AG04450 (cell line): ENCODE measurements at regions not wholly inside any gene's neighbourhood (a gene's known extent, or its start where the extent isn't known, plus 50 kb on each side); places are given as distances from the start of the nearest gene placed in this dataset.
"Not testable (repeated sequence)": the region's sequence is repeated elsewhere in the genome, so short reads cannot be mapped to it uniquely, and the experiment has no call there.

Experiments used
- CTCF ChIA-PET: fragments of 300-600, 350-600 bp; formaldehyde crosslinking; extraction: SDS; loops from one replicate; lab custom pipeline; 2022; ENCODE audit warnings: antibody characterized with exemption, inconsistent platforms; lab: Charles Lee
- POLR2A ChIA-PET: fragments of 350-600 bp; formaldehyde crosslinking; extraction: SDS; loops from one replicate; lab custom pipeline; 2021; ENCODE audit warnings: antibody characterized with exemption, inconsistent platforms; lab: Yijun Ruan, JAX
- DNase-seq: peaks from one replicate; pipeline ENCODE4 v3.0.0-alpha.2; 2011; ENCODE audit warnings: low read depth, low spot score
- H3K27ac ChIP-seq: one replicate; pipeline ENCODE4 v1.5.1; 2012; ENCODE audit warnings: low read depth, low read length, control low read depth
- H3K27me3 ChIP-seq: one replicate; pipeline ENCODE4 v1.6.0; 2012; ENCODE audit warnings: low read length; ENCODE audit not compliant: control insufficient read depth, insufficient read depth
- H3K4me3 ChIP-seq: 2 replicates; pipeline ENCODE4 v1.5.1; 2011; ENCODE audit warnings: mild to moderate bottlenecking, low read depth, low read length, control low read depth
- H3K9me3 ChIP-seq: 2 replicates; pipeline ENCODE4 v1.5.1; 2012; ENCODE audit warnings: low read length; ENCODE audit not compliant: control insufficient read depth, insufficient read depth
- TF ChIP-seq, protein P1 (sequence below): IDR thresholded peaks from 2 replicates; pipeline ENCODE4 v1.5.1; 2011; ENCODE audit warnings: low read depth, low read length, control low read depth, inconsistent platforms

DNA sequence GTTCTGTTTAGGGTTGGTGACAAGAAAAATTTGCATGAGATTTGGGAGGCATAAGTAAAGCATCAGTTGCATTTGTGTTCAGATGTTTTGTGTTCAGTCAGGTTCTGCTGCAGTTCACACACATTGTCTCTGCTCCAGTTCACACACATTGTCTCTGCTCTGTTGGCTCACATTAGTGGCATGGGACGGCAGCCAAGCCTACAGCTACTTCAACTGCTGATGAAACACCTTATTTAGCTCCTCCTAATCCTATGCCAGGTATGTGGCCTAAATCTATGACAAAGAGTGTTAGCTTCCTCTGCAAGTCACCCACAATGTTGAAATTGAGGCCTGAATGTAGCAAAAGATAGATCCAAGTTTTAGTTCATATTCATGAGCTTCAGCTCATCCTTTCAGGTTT, 278.1 kb upstream of the SYNCRIP start:
- Histone ChIP-seq H3K27ac (no peak overlapping the region), H3K4me3 (no peak overlapping the region), H3K27me3 (no peaks in the 10 kb centered on the region), H3K9me3 (no peaks in the 10 kb centered on the region)
- TF ChIP-seq, protein P1, sequence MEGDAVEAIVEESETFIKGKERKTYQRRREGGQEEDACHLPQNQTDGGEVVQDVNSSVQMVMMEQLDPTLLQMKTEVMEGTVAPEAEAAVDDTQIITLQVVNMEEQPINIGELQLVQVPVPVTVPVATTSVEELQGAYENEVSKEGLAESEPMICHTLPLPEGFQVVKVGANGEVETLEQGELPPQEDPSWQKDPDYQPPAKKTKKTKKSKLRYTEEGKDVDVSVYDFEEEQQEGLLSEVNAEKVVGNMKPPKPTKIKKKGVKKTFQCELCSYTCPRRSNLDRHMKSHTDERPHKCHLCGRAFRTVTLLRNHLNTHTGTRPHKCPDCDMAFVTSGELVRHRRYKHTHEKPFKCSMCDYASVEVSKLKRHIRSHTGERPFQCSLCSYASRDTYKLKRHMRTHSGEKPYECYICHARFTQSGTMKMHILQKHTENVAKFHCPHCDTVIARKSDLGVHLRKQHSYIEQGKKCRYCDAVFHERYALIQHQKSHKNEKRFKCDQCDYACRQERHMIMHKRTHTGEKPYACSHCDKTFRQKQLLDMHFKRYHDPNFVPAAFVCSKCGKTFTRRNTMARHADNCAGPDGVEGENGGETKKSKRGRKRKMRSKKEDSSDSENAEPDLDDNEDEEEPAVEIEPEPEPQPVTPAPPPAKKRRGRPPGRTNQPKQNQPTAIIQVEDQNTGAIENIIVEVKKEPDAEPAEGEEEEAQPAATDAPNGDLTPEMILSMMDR, result no peak
- ChIA-PET POLR2A (no interaction called here), CTCF (interaction anchor here (1.6 kb wide), 1 partner anchor 936 kb away, joined by 4 read pairs; no protein-coding TSS in a partner anchor)
- no peak for DNase-seq

DNA sequence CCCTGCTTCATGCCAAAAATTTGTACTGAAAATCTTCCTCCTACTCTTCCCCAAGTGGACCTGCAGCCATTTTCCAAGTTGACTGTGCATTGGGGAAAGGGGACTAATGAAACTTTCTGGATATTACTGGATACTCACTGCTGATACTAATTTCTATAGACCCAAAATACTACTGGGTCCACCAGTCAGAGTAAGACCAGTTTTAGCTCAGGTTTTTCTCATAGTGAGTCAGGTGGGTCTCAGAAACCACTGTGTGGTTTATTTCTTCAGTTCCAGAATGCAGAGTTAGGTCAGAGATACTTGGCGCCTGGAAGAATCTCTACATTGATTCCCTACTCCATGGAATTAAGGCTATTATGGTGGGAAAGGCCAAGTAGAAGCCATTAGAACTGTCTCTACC, 274.8 kb upstream of the SYNCRIP start:
- no peak for DNase-seq
- ChIA-PET CTCF (no interaction called here), POLR2A (no interaction called here)
- TF ChIP-seq, protein P1, result no peak
- Histone ChIP-seq H3K27me3 (no peaks in the 10 kb centered on the region), H3K9me3 (no peaks in the 10 kb centered on the region), H3K4me3 (no peak overlapping the region), H3K27ac (no peak overlapping the region)

DNA sequence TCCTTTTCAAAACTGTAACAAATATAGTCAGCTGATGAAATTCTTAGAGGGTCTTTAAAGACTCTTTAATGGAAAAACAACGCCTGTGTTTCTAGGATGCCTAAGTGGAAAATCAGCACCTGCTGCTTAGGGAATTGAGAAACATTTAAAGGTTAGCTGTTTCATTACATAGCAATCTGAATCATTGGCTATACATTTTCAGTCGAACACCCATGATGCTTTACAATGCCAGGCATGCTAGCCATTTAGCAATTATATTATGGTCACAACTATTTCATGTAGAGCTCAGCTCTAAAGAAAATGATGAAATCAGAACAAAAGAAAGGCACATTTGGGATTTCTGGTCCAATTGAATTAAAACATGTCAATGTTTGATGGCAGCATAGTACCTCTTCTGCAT, 270.3 kb upstream of the SYNCRIP start:
- CTCF ChIA-PET, result interaction anchor here (1.3 to 2.0 kb wide), 2 partner anchors 9 to 10 kb away, joined by 3 to 8 read pairs; no protein-coding TSS in a partner anchor
- Histone ChIP-seq H3K4me3 (no peak overlapping the region), H3K27me3 (no peaks in the 10 kb centered on the region), H3K27ac (no peak overlapping the region), H3K9me3 (no peaks in the 10 kb centered on the region)
- TF ChIP-seq, protein P1, result no peak
- POLR2A ChIA-PET, result no interaction called here
- no peak for DNase-seq

DNA sequence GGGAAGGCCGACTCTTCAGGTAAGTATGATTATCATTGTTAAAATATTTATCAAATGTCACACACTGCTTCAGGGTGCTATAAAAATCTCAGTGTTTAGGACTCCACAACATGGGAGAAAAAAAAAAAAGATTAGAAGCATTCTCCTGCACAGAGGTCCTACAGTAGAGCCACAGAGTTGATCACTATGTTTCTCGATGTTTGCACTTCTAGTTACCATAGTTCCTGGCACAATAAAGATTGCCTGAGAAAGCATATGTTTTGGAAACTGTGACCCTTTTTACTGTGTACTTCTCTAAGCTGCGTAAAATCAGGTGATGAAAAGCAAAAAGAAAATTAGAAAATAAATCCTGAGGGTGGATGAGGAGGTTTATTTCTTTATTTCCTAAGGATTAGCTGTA, 269.9 kb upstream of the SYNCRIP start:
- no peak overlapping the region for H3K27ac ChIP-seq
- H3K27me3 ChIP-seq, result no peaks in the 10 kb centered on the region
- DNase-seq, result no peak
- H3K4me3 ChIP-seq, result no peak overlapping the region
- ChIA-PET POLR2A (no interaction called here), CTCF (interaction anchor here (1.3 to 2.0 kb wide), 2 partner anchors 10 to 11 kb away, joined by 3 to 8 read pairs; no protein-coding TSS in a partner anchor)
- H3K9me3 ChIP-seq, result no peaks in the 10 kb centered on the region
- TF ChIP-seq, protein P1, result no peak

DNA sequence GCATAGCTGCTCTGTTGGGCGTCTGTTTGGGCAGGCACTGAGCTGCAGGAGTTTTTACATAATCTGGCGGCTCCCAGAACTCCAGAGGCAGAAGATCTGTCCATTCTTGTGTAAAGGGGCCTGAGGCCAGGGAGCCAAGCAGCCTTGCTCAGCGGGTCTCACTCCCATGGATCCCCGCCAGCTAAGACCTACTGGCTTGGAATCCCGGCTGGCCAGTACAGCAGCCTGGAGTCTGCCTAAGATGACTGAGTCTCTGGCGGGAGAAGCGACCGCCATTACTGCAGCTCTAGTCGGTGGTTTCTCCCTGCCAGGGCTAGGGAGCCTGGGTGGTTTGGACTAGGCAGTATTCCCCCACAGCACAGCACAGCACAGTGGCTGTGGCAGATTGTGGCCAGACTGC, 268.4 kb upstream of the SYNCRIP start:
- TF ChIP-seq, protein P1, result no peak
- ChIA-PET CTCF (interaction anchor here (2.0 kb wide), 1 partner anchor 12 kb away, joined by 8 read pairs; no protein-coding TSS in a partner anchor), POLR2A (no interaction called here)
- Histone ChIP-seq H3K4me3 (no peak overlapping the region), H3K9me3 (no peaks in the 10 kb centered on the region), H3K27ac (no peak overlapping the region), H3K27me3 (no peaks in the 10 kb centered on the region)
- DNase-seq, result no peak

DNA sequence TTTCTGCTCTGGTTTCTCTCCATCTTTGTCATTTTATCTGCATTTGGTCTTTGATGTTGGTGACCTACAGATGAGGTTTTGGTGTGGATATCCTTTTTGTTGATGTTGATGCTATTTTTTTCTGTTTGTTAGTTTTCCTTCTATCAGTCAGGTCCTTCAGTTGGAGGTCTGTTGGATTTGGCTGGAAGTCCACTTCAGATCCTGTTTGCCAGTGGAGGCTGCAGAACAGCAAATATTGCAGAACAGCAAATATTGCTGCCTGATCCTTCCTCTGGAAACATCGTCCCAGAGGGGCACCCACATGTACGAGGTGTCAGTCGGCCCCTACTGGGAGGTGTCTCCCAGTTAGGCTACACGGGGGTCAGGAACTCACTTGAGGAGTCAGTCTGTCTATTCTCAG, 265.4 kb upstream of the SYNCRIP start:
- DNase-seq, POLR2A ChIA-PET, CTCF ChIA-PET, H3K27ac ChIP-seq, H3K9me3 ChIP-seq, H3K27me3 ChIP-seq, H3K4me3 ChIP-seq: not testable (repeated sequence)
